GM23338 (cell line): ENCODE measurements at regions not wholly inside any gene's neighbourhood (a gene's known extent, or its start where the extent isn't known, plus 50 kb on each side); places are given as distances from the start of the nearest gene placed in this dataset.

ENCODE experiments used
- ATAC-seq: fragments of 200-7000 bp; cut with Tn5 transposase; 3 replicates; pipeline ENCODE4 v1.9.1; 2020
- DNase-seq: peaks from one replicate; pipeline ENCODE4 v3.0.0-alpha.2; 2015; ENCODE audit warnings: low spot score
- H2AFZ ChIP-seq: fragments of 200-600 bp; sonication (generic); 2 replicates; pipeline ENCODE4 v1.8.0; 2016; ENCODE audit warnings: antibody characterized with exemption, mild to moderate bottlenecking, moderate library complexity
- H3F3A ChIP-seq: fragments of 200-600 bp; sonication (generic); replicated peaks from 2 replicates; pipeline ENCODE4 v1.8.0; 2017; ENCODE audit warnings: antibody characterized with exemption, mixed run types, low read depth
- H3K27ac ChIP-seq: fragments of 200-600 bp; sonication (generic); 2 replicates; pipeline ENCODE4 v1.6.1; 2016; ENCODE audit warnings: low read depth
- H3K27me3 ChIP-seq: fragments of 200-600 bp; sonication (generic); 2 replicates; pipeline ENCODE4 v1.8.0; 2016; ENCODE audit warnings: mild to moderate bottlenecking, mixed run types, moderate library complexity; ENCODE audit not compliant: insufficient read depth
- H3K36me3 ChIP-seq: fragments of 200-600 bp; sonication (generic); 2 replicates; pipeline ENCODE4 v1.8.0; 2016; ENCODE audit warnings: mild to moderate bottlenecking; ENCODE audit not compliant: insufficient read depth
- H3K4me1 ChIP-seq: fragments of 200-600 bp; sonication (generic); 2 replicates; pipeline ENCODE4 v1.8.0; 2016; ENCODE audit warnings: mild to moderate bottlenecking, moderate library complexity; ENCODE audit not compliant: insufficient read depth
- H3K4me2 ChIP-seq: fragments of 200-600 bp; sonication (generic); 2 replicates; pipeline ENCODE4 v1.7.1; 2017; ENCODE audit warnings: mixed run types
- H3K4me3 ChIP-seq: fragments of 200-600 bp; sonication (generic); 2 replicates; pipeline ENCODE4 v1.6.1; 2016; ENCODE audit warnings: mixed run types
- H3K79me2 ChIP-seq: fragments of 200-600 bp; sonication (generic); replicated peaks from 2 replicates; pipeline ENCODE4 v1.8.0; 2017; ENCODE audit warnings: mild to moderate bottlenecking; ENCODE audit not compliant: insufficient read depth
- H3K9me2 ChIP-seq: fragments of 200-600 bp; sonication (generic); 2 replicates; pipeline ENCODE4 v1.8.0; 2017; ENCODE audit not compliant: insufficient read depth
- H4K20me1 ChIP-seq: fragments of 200-600 bp; sonication (generic); replicated peaks from 2 replicates; pipeline ENCODE4 v1.8.0; 2017; ENCODE audit warnings: mild to moderate bottlenecking; ENCODE audit not compliant: insufficient read depth
- H3K27ac Mint-ChIP-seq: 2 replicates; pipeline ENCODE4 v1.8.0; 2020; ENCODE audit warnings: inconsistent platforms, mild to moderate bottlenecking, moderate library complexity, mixed read lengths
- H3K27me3 Mint-ChIP-seq: 3 replicates; pipeline ENCODE4 v1.8.0; 2022; ENCODE audit warnings: low read depth, mild to moderate bottlenecking, moderate library complexity, mixed read lengths, inconsistent platforms; ENCODE audit not compliant: insufficient read depth, poor library complexity
- H3K36me3 Mint-ChIP-seq: 3 replicates; pipeline ENCODE4 v1.8.0; 2021; ENCODE audit warnings: low read depth, mild to moderate bottlenecking, inconsistent platforms, moderate library complexity, mixed read lengths
- H3K4me1 Mint-ChIP-seq: 3 replicates; pipeline ENCODE4 v1.8.0; 2020; ENCODE audit warnings: mild to moderate bottlenecking, inconsistent platforms, mixed read lengths
- H3K4me3 Mint-ChIP-seq: 3 replicates; pipeline ENCODE4 v1.8.0; 2021; ENCODE audit warnings: moderate library complexity, mild to moderate bottlenecking, inconsistent platforms, mixed read lengths
- H3K9me3 Mint-ChIP-seq: 3 replicates; pipeline ENCODE4 v1.8.0; 2020; ENCODE audit warnings: moderate library complexity, mild to moderate bottlenecking, inconsistent platforms, mixed read lengths
- CREB1 ChIP-seq: fragments of 250-450 bp; sonication (Bioruptor Pico); IDR thresholded peaks from 2 replicates; pipeline ENCODE4 v1.5.0; 2020; ENCODE audit warnings: low read depth, mild to moderate bottlenecking, moderate library complexity
- CTCF ChIP-seq, 2 experiments: fragments of 200-600 bp in 1 of 2; sonication (generic) in 1 of 2; conservative IDR thresholded peaks; 2 replicates each; pipeline versions ENCODE4 v1.5.1 to v1.6.1; 2016 to 2017; ENCODE audit warnings: antibody characterized with exemption in 2 of 2, low read depth in 2 of 2, mild to moderate bottlenecking in 2 of 2, moderate library complexity in 1 of 2
- ETS1 ChIP-seq: IDR thresholded peaks from 2 replicates; pipeline ENCODE4 v1.6.1; 2016; ENCODE audit warnings: antibody characterized with exemption
- EZH2 ChIP-seq: fragments of 200-600 bp; sonication (generic); IDR thresholded peaks from one replicate; pipeline ENCODE4 v1.8.0; 2017; ENCODE audit warnings: antibody characterized with exemption, mild to moderate bottlenecking, low read depth; ENCODE audit not compliant: unreplicated experiment
- JUNB ChIP-seq: IDR thresholded peaks from one replicate; pipeline ENCODE4 v1.6.1; 2016; ENCODE audit warnings: antibody characterized with exemption; ENCODE audit not compliant: unreplicated experiment
- NANOG ChIP-seq: IDR thresholded peaks from 2 replicates; pipeline ENCODE4 v1.6.1; 2016; ENCODE audit warnings: antibody characterized with exemption, borderline replicate concordance
- POLR2AphosphoS5 ChIP-seq: IDR thresholded peaks from 2 replicates; pipeline ENCODE4 v1.6.1; 2016; ENCODE audit warnings: antibody characterized with exemption, low read depth
- REST ChIP-seq: IDR thresholded peaks from one replicate; pipeline ENCODE4 v1.6.1; 2018; ENCODE audit warnings: antibody characterized with exemption; ENCODE audit not compliant: unreplicated experiment
- STAT1 ChIP-seq: IDR thresholded peaks from one replicate; pipeline ENCODE4 v1.6.1; 2016; ENCODE audit warnings: antibody characterized with exemption; ENCODE audit not compliant: unreplicated experiment
- ZNF331 ChIP-seq: fragments of 250-450 bp; sonication (Bioruptor Pico); IDR thresholded peaks from 2 replicates; pipeline ENCODE4 v1.5.0; 2020; ENCODE audit warnings: low read depth, mild to moderate bottlenecking, moderate library complexity

GRCh38 chr2:3035385-3036050, 342.1 kb downstream of the EIPR1 start (continued):
- TF ChIP-seq NANOG (no peak), POLR2AphosphoS5 (no peak), ETS1 (no peak), EZH2 (no peak), ZNF331 (CRISPR knock-in tag) (no peak), JUNB (no peak), REST (no peak)

GRCh38 chr2:3034856-3035255, 342.8 kb downstream of the EIPR1 start:
- Histone ChIP-seq H2AFZ (no peak overlapping the region), H3K4me2 (no peak overlapping the region), H3K27ac (no peak overlapping the region), H3K4me3 (no peak overlapping the region), H4K20me1 (no peaks in the 10 kb centered on the region), H3K27me3 (no peaks in the 10 kb centered on the region), H3K36me3 (no peaks in the 10 kb centered on the region), H3F3A (no peaks in the 10 kb centered on the region), H3K9me2 (no peaks in the 10 kb centered on the region), H3K79me2 (no peaks in the 10 kb centered on the region), H3K4me1 (no peaks in the 10 kb centered on the region)
- Mint-ChIP-seq H3K9me3 (peaks cover 26% of the 10 kb centered on the region), H3K27ac (no peak overlapping the region), H3K4me1 (no peaks in the 10 kb centered on the region; the same call in 2 of the 3 replicates), H3K27me3 (peaks cover 3% of the 10 kb centered on the region), H3K36me3 (peaks cover 13% of the 10 kb centered on the region; the same call in 2 of the 3 replicates), H3K4me3 (no peak overlapping the region)
- ATAC-seq (peak; percentile 65), DNase-seq (no peak)
- TF ChIP-seq POLR2AphosphoS5 (no peak), STAT1 (no peak), NANOG (no peak), CTCF (conservative IDR thresholded peaks at IDR 0.05; ENCODE audit: low read depth in 2 of 2) (no peak), CREB1 (CRISPR knock-in tag) (no peak), JUNB (no peak), ETS1 (no peak), EZH2 (no peak)
